Trophoblast cell (in vitro differentiated cells and primary cell): ENCODE measurements at regions not wholly inside any gene's neighbourhood (a gene's known extent, or its start where the extent isn't known, plus 50 kb on each side); places are given as distances from the start of the nearest gene placed in this dataset.

Experiments used
- DNase-seq, 2 donors: peaks; one replicate each; pipeline ENCODE4 v3.0.0-alpha.2; 2016
- H2AFZ ChIP-seq: 2 replicates; pipeline ENCODE4 v1.6.1; 2013; ENCODE audit warnings: low read length, moderate library complexity, mild to moderate bottlenecking; ENCODE audit not compliant: insufficient read depth, poor library complexity
- H2AK5ac ChIP-seq: 2 replicates; pipeline ENCODE4 v1.6.1; 2013; ENCODE audit warnings: mild to moderate bottlenecking, low read length
- H2BK120ac ChIP-seq: 2 replicates; pipeline ENCODE4 v1.6.1; 2013; ENCODE audit warnings: low read length, mild to moderate bottlenecking, moderate library complexity; ENCODE audit not compliant: insufficient read depth, poor library complexity
- H2BK12ac ChIP-seq: 2 replicates; pipeline ENCODE4 v1.6.1; 2013; ENCODE audit warnings: mild to moderate bottlenecking, low read length, moderate library complexity
- H2BK5ac ChIP-seq: 2 replicates; pipeline ENCODE4 v1.6.1; 2013; ENCODE audit warnings: low read length, low read depth, moderate library complexity, mild to moderate bottlenecking; ENCODE audit not compliant: poor library complexity
- H3K14ac ChIP-seq: 2 replicates; pipeline ENCODE4 v1.6.1; 2013; ENCODE audit warnings: mild to moderate bottlenecking, low read length
- H3K18ac ChIP-seq: 2 replicates; pipeline ENCODE4 v1.6.1; 2013; ENCODE audit warnings: mild to moderate bottlenecking, low read length
- H3K23ac ChIP-seq: 2 replicates; pipeline ENCODE4 v1.6.1; 2013; ENCODE audit warnings: low read length
- H3K27ac ChIP-seq: 2 replicates; pipeline ENCODE4 v1.5.1; 2013; ENCODE audit warnings: low read depth, mild to moderate bottlenecking, inconsistent platforms, low read length, moderate library complexity
- H3K27me3 ChIP-seq: 2 replicates; pipeline ENCODE4 v1.6.1; 2013; ENCODE audit warnings: inconsistent platforms, mild to moderate bottlenecking, low read length, moderate library complexity; ENCODE audit not compliant: insufficient read depth
- H3K36me3 ChIP-seq, 2 experiments: 1 replicate in 1 of 2; 2 replicates in 1 of 2; pipeline ENCODE4 v1.6.1; 2013; ENCODE audit warnings: low read length in 2 of 2, mild to moderate bottlenecking in 2 of 2, moderate library complexity in 1 of 2; ENCODE audit not compliant: insufficient read depth in 2 of 2, control insufficient read depth in 1 of 2
- H3K4ac ChIP-seq: 2 replicates; pipeline ENCODE4 v1.6.1; 2013; ENCODE audit warnings: low read depth, mild to moderate bottlenecking, low read length, moderate library complexity
- H3K4me1 ChIP-seq, 2 experiments: 1 replicate in 1 of 2; 2 replicates in 1 of 2; pipeline ENCODE4 v1.6.1; 2013; ENCODE audit warnings: low read length in 2 of 2, mild to moderate bottlenecking in 2 of 2, moderate library complexity in 1 of 2; ENCODE audit not compliant: insufficient read depth in 2 of 2, control insufficient read depth in 1 of 2
- H3K4me2 ChIP-seq: 2 replicates; pipeline ENCODE4 v1.6.1; 2013; ENCODE audit warnings: inconsistent platforms, mild to moderate bottlenecking, low read length, moderate library complexity
- H3K4me3 ChIP-seq: 2 replicates; pipeline ENCODE4 v1.5.1; 2013; ENCODE audit warnings: mild to moderate bottlenecking, low read depth, low read length, inconsistent platforms
- H3K79me1 ChIP-seq: one replicate; pipeline ENCODE4 v1.6.1; 2013; ENCODE audit warnings: low read length
- H3K79me2 ChIP-seq: 2 replicates; pipeline ENCODE4 v1.6.1; 2013; ENCODE audit warnings: low read length, mild to moderate bottlenecking; ENCODE audit not compliant: control insufficient read depth, insufficient read depth, poor library complexity
- H3K9ac ChIP-seq: 2 replicates; pipeline ENCODE4 v1.6.1; 2013; ENCODE audit warnings: mild to moderate bottlenecking, low read length
- H3K9me3 ChIP-seq: 2 replicates; pipeline ENCODE4 v1.6.1; 2013; ENCODE audit warnings: low read depth, mild to moderate bottlenecking, control low read depth, inconsistent platforms, low read length; ENCODE audit not compliant: insufficient read depth
- H4K12ac ChIP-seq: 2 replicates; pipeline ENCODE4 v1.6.1; 2013; ENCODE audit warnings: low read depth, mild to moderate bottlenecking, low read length, moderate library complexity
- H4K8ac ChIP-seq: 2 replicates; pipeline ENCODE4 v1.6.1; 2013; ENCODE audit warnings: low read depth, mild to moderate bottlenecking, low read length, moderate library complexity
- H4K91ac ChIP-seq: one replicate; pipeline ENCODE4 v1.6.1; 2013; ENCODE audit warnings: low read depth, mild to moderate bottlenecking, low read length, moderate library complexity
- WGBS: extraction: QIAGEN DNeasy Blood & Tissue Kit; methylation state at CpG from one replicate; pipeline ENCODE4 v1.1.7; 2013; ENCODE audit warnings: missing lambda C conversion rate; ENCODE audit not compliant: insufficient read length, insufficient coverage; ENCODE audit errors: extremely low coverage; 5-methylcytosine and 5-hydroxymethylcytosine counted together

DNA sequence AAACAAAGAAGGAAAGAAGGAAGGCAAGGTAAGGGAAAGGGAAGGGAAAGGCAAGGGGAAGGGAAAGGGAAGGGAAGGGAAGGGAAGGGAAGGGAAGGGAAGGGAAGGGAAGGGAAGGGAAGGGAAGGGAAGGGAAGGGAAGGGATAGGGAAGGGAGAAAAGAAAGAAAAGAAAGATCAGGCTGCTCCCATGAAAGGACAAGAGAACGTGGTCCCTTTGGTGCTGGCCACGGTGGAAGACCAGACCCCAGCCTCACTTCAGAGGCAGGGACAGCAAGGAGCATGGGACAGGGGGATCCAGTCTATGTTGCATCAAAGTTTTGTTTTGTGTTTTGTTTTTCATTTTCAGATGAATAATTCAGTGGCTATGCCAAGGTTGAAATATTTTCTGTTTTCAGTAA is 111.4 kb upstream of the IGF1R start:
- DNase-seq, result no peak
- no peak overlapping the region for H4K91ac ChIP-seq
- no peak overlapping the region for H2AK5ac ChIP-seq
- H3K79me2 ChIP-seq, result no peaks in the 10 kb centered on the region
- H3K4me3 ChIP-seq, result no peak overlapping the region
- no peak overlapping the region for H2BK12ac ChIP-seq
- no peak overlapping the region for H3K4me2 ChIP-seq
- H3K4me1 ChIP-seq, result no peaks in the 10 kb centered on the region
- no peak overlapping the region for H3K23ac ChIP-seq
- H2AFZ ChIP-seq, result no peak overlapping the region
- no CpG with 5 or more reads among the region's 2 CpGs for WGBS
- no peaks in the 10 kb centered on the region for H3K27me3 ChIP-seq
- H3K14ac ChIP-seq, result no peak overlapping the region
- H2BK120ac ChIP-seq, result no peak overlapping the region
- H4K8ac ChIP-seq, result no peak overlapping the region
- no peaks in the 10 kb centered on the region for H3K79me1 ChIP-seq
- no peaks in the 10 kb centered on the region for H3K36me3 ChIP-seq
- H3K27ac ChIP-seq, result no peak overlapping the region
- no peak overlapping the region for H3K4ac ChIP-seq
- no peak overlapping the region for H3K9ac ChIP-seq
- H4K12ac ChIP-seq, result no peak overlapping the region
- no peaks in the 10 kb centered on the region for H3K9me3 ChIP-seq
- no peak overlapping the region for H3K18ac ChIP-seq
- no peak overlapping the region for H2BK5ac ChIP-seq

DNA sequence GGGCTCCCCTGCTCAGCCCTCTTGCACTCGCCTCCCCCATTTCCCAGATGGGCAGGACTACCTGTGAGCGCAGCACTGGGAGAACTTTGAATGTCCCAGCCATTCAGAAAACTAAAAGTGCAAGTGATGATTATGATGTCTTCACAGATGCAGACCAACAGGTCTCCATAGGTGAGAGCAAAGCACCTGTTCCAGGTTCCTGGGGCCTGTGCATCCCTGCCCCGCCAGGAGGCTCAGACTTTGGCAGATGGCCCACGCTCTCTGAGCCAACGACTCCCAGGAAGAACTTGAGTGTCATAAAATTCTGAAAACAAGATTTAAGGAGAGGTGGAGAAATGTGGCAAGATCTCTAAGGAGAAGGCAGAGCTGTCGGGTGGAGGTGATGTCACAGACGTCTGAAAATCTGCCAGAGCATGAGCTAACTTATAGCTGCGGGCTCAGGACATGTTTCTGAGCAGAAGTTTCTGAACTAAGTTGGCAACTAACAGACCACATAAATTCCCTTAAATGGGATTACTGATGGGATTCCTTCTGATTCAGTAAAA is 110.8 kb upstream of the IGF1R start:
- no peak overlapping the region for H3K27ac ChIP-seq
- WGBS, result no CpG with 5 or more reads among the region's 8 CpGs
- no peak for DNase-seq

GRCh38 chr15:98541519-98541918 is 106.8 kb upstream of the IGF1R start:
- no peak overlapping the region for H2AFZ ChIP-seq
- H3K18ac ChIP-seq, result no peak overlapping the region
- H4K8ac ChIP-seq, result no peak overlapping the region
- no peak overlapping the region for H2BK12ac ChIP-seq
- no peak overlapping the region for H3K9ac ChIP-seq
- no peaks in the 10 kb centered on the region for H3K79me1 ChIP-seq
- no peak overlapping the region for H3K4me3 ChIP-seq
- no peak overlapping the region for H4K12ac ChIP-seq
- H3K79me2 ChIP-seq, result no peaks in the 10 kb centered on the region
- no peak overlapping the region for H2AK5ac ChIP-seq
- no peak overlapping the region for H3K4ac ChIP-seq
- no peak overlapping the region for H3K4me2 ChIP-seq
- no peak overlapping the region for H2BK120ac ChIP-seq
- H3K27me3 ChIP-seq, result no peaks in the 10 kb centered on the region
- H3K14ac ChIP-seq, result no peak overlapping the region
- no peak overlapping the region for H2BK5ac ChIP-seq
- no peak overlapping the region for H3K27ac ChIP-seq
- H3K9me3 ChIP-seq, result peaks cover 2% of the 10 kb centered on the region
- H3K23ac ChIP-seq, result no peak overlapping the region
- DNase-seq, result no peak
- no peaks in the 10 kb centered on the region for H3K4me1 ChIP-seq
- no peaks in the 10 kb centered on the region for H3K36me3 ChIP-seq
- WGBS, result no CpG with 5 or more reads among the region's 14 CpGs
- H4K91ac ChIP-seq, result no peak overlapping the region

More for the DNA sequence above, 110.8 kb upstream of the IGF1R start:
- Histone ChIP-seq H3K4ac (no peak overlapping the region), H3K36me3 (no peaks in the 10 kb centered on the region), H3K9ac (no peak overlapping the region), H3K4me2 (no peak overlapping the region), H4K91ac (no peak overlapping the region), H2AK5ac (no peak overlapping the region), H3K4me1 (no peaks in the 10 kb centered on the region), H4K8ac (no peak overlapping the region), H2BK5ac (no peak overlapping the region), H3K27me3 (no peaks in the 10 kb centered on the region), H2BK12ac (no peak overlapping the region), H2BK120ac (no peak overlapping the region), H3K9me3 (no peaks in the 10 kb centered on the region), H3K14ac (no peak overlapping the region), H3K79me1 (no peaks in the 10 kb centered on the region), H3K4me3 (no peak overlapping the region), H3K18ac (no peak overlapping the region), H3K23ac (no peak overlapping the region), H2AFZ (no peak overlapping the region), H3K79me2 (no peaks in the 10 kb centered on the region), H4K12ac (no peak overlapping the region)

GRCh38 chr15:98543237-98543636 is 105.1 kb upstream of the IGF1R start:
- Histone ChIP-seq H4K91ac (no peak overlapping the region), H3K4me1 (peaks cover 2 to 5% of the 10 kb centered on the region in 2 experiments), H3K79me2 (no peaks in the 10 kb centered on the region), H2BK5ac (no peak overlapping the region), H3K27me3 (peaks cover 11% of the 10 kb centered on the region), H3K14ac (no peak overlapping the region), H3K27ac (no peak overlapping the region), H3K4ac (no peak overlapping the region), H3K79me1 (peaks cover under 1% of the 10 kb centered on the region), H2BK12ac (no peak overlapping the region), H4K8ac (no peak overlapping the region), H3K23ac (no peak overlapping the region), H3K9ac (no peak overlapping the region), H3K18ac (no peak overlapping the region), H3K9me3 (peaks cover 2% of the 10 kb centered on the region), H3K4me3 (no peak overlapping the region), H2BK120ac (no peak overlapping the region), H3K36me3 (no peaks in the 10 kb centered on the region), H2AFZ (no peak overlapping the region), H4K12ac (no peak overlapping the region), H3K4me2 (no peak overlapping the region), H2AK5ac (no peak overlapping the region)
- no peak for DNase-seq
- no CpG with 5 or more reads among the region's 1 CpG for WGBS
